ENCODE measurements at regions not wholly inside any gene's neighbourhood (a gene's known extent, or its start where the extent isn't known, plus 50 kb on each side); places are given as distances from the start of the nearest gene placed in this dataset.

DNA sequence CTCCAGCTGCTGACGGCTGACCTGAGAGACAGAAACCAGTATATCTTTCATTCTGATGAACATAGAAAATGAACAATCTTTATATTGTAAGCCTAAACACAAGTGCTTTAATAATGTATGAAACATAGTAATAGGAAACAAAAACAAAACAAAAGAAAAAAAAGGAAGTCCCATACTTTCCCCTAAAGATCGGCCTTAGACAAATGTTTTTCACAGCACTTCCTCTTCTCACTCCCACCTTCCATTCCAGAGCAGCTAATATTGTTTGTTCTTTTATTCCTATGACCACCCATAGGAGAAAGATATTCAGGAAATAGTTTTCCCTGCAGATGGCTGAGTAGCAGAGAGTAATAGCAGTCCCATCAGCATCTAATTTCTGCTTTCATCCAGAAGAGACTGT lies 194.4 kb upstream of the SLC27A6 start:
- TF ChIP-seq, protein P1, sequence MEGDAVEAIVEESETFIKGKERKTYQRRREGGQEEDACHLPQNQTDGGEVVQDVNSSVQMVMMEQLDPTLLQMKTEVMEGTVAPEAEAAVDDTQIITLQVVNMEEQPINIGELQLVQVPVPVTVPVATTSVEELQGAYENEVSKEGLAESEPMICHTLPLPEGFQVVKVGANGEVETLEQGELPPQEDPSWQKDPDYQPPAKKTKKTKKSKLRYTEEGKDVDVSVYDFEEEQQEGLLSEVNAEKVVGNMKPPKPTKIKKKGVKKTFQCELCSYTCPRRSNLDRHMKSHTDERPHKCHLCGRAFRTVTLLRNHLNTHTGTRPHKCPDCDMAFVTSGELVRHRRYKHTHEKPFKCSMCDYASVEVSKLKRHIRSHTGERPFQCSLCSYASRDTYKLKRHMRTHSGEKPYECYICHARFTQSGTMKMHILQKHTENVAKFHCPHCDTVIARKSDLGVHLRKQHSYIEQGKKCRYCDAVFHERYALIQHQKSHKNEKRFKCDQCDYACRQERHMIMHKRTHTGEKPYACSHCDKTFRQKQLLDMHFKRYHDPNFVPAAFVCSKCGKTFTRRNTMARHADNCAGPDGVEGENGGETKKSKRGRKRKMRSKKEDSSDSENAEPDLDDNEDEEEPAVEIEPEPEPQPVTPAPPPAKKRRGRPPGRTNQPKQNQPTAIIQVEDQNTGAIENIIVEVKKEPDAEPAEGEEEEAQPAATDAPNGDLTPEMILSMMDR (IDR thresholded peaks at IDR 0.05) = no peak
- ATAC-seq (no peak), DNase-seq (no peak)
- Histone ChIP-seq H3K4me3 (no peak overlapping the region), H3K9me3 (no peaks in the 10 kb centered on the region), H3K27me3 (ENCODE audit: insufficient read depth in 3 of 3, low read length in 2 of 3) (no peaks in the 10 kb centered on the region), H3K27ac (no peak overlapping the region), H3K4me1 (no peaks in the 10 kb centered on the region), H3K36me3 (ENCODE audit: insufficient read depth in 1 of 2, low read depth in 1 of 2) (no peaks in the 10 kb centered on the region)
- intact Hi-C loops (cut with DNase I) = no loop called here
- 59 to 69% (median 62%) methylated on average over 2 of the region's 2 CpGs for WGBS, 3 donors

DNA sequence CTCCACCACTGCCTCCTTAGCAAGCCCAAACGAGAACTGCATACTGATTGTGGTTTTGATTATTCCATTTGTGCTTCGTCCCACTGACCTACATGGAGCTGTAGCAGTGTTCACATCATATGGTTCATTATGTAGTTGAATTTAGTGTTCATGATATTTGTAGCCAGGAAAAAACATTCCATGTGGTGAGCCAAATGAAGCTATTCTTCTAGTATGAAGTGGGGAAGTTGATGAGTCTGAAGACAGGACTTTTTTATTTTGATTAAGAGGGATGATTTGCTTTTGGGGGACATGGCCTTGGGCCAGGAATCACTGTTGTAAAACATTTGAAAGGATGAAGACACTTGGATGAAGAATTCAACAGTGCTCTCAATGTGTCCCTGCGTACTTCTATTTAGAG lies 192.9 kb upstream of the SLC27A6 start:
- Histone ChIP-seq H3K9me3 (no peaks in the 10 kb centered on the region), H3K27me3 (ENCODE audit: insufficient read depth in 3 of 3, low read length in 2 of 3) (no peaks in the 10 kb centered on the region), H3K4me1 (no peaks in the 10 kb centered on the region), H3K36me3 (ENCODE audit: insufficient read depth in 1 of 2, low read depth in 1 of 2) (no peaks in the 10 kb centered on the region), H3K4me3 (no peak overlapping the region), H3K27ac (no peak overlapping the region)
- intact Hi-C loops (cut with DNase I) = no loop called here
- ATAC-seq (no peak), DNase-seq (no peak)
- TF ChIP-seq, protein P1 (IDR thresholded peaks at IDR 0.05) = no peak
- 72 to 83% (median 83%) methylated on average over 3 of the region's 3 CpGs for WGBS, 3 donors

DNA sequence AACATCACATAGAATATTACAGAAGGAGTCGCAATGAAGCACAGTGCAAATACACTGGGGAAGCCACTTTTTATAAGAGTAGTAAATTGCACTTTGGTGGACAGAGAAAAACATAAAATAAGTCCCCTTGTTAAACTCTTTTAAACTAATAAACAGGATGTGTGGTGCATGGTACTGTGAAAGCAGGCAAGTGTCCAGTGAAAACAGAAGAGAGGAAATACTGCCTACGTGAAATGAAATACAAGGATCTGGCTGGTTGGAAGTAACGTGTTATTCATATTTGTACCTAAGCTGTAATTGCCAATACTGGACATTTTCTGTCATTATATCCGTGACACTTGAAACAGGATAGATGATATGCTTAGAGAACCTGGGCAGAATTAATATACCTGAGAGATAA lies 191.9 kb upstream of the SLC27A6 start:
- Histone ChIP-seq H3K9me3 (no peaks in the 10 kb centered on the region), H3K4me3 (no peak overlapping the region), H3K36me3 (ENCODE audit: insufficient read depth in 1 of 2, low read depth in 1 of 2) (no peaks in the 10 kb centered on the region), H3K4me1 (no peaks in the 10 kb centered on the region), H3K27me3 (ENCODE audit: insufficient read depth in 3 of 3, low read length in 2 of 3) (no peaks in the 10 kb centered on the region), H3K27ac (no peak overlapping the region)
- intact Hi-C loops (cut with DNase I) = no loop called here
- 64 to 65% (median 65%) methylated on average over 4 of the region's 4 CpGs for WGBS, 3 donors
- ATAC-seq = no peak
- TF ChIP-seq, protein P1 (IDR thresholded peaks at IDR 0.05) = no peak
- DNase-seq = no peak

DNA sequence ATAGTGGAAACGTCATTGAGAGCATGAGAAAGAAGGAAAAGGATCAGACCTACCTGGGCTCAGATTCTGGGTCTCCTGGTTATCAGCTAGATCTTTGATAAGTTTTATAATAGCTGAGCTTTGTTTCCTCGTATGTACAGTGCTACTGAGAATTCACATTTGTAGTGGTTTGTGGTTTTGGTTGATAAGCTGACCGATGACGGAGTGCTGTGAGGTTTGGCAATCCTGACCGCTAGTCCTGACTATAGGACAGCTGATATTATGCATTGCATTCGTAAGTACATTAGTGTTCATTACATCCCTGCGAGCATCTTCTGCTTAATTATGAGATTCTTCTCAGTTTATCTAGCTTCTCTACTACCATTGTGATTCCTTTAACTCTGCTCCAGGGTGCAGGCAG lies 190.7 kb upstream of the SLC27A6 start:
- 84 to 86% (median 84%) methylated on average over 7 of the region's 7 CpGs for WGBS, 3 donors
- Histone ChIP-seq H3K9me3 (no peaks in the 10 kb centered on the region), H3K27ac (no peak overlapping the region), H3K4me1 (no peaks in the 10 kb centered on the region), H3K4me3 (no peak overlapping the region), H3K36me3 (ENCODE audit: insufficient read depth in 1 of 2, low read depth in 1 of 2) (no peaks in the 10 kb centered on the region), H3K27me3 (ENCODE audit: insufficient read depth in 3 of 3, low read length in 2 of 3) (no peaks in the 10 kb centered on the region)
- intact Hi-C loops (cut with DNase I) = no loop called here
- ATAC-seq = no peak
- no peak for DNase-seq
- TF ChIP-seq, protein P1 (IDR thresholded peaks at IDR 0.05) = no peak

DNA sequence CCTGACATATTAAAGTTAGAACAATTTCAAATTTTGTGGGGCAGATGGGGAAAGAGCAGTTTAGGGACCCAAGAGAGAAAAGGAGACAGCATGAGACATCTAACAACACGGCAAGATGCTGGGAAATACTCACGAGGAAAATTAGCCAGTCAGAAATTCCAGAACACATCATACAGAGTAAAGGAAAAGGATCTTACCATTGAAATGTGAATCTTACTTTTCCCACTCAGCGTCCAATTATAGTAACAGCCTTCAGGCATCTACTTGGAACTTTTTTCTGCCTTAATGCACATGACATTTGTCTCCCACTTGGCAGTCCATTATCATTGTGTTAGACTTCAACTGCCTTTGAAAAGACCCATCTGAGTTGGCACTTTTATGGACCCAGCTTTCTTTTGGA lies 189.7 kb upstream of the SLC27A6 start:
- Histone ChIP-seq H3K27me3 (ENCODE audit: insufficient read depth in 3 of 3, low read length in 2 of 3) (no peaks in the 10 kb centered on the region), H3K4me3 (no peak overlapping the region), H3K27ac (no peak overlapping the region), H3K36me3 (ENCODE audit: insufficient read depth in 1 of 2, low read depth in 1 of 2) (no peaks in the 10 kb centered on the region), H3K9me3 (no peaks in the 10 kb centered on the region), H3K4me1 (no peaks in the 10 kb centered on the region)
- intact Hi-C loops (cut with DNase I) = no loop called here
- DNase-seq = no peak
- 68 to 75% (median 74%) methylated on average over 3 of the region's 3 CpGs for WGBS, 3 donors
- TF ChIP-seq, protein P1 (IDR thresholded peaks at IDR 0.05) = no peak
- ATAC-seq = no peak
